ENCODE measurements at regions not wholly inside any gene's neighbourhood (a gene's known extent, or its start where the extent isn't known, plus 50 kb on each side); places are given as distances from the start of the nearest gene placed in this dataset.

DNA sequence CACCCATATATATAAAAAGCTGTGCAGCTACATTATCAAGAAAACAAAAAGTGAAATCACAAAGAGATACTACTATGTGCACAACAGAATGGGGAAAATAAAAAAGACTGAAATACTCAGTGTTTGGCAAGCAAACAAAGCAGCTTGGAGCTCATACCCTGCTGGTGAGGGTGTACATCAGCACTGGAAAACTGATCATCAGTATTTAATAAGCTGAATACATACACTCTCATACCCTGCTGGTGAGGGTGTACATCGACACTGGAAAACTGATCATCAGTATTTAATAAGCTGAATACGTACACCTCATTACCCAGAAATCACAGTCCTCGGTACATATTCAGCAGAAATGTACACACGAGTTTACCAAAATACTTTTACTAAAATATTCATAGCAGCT, 220.8 kb downstream of the SPP2 start (continued):
- TF ChIP-seq, protein P1, sequence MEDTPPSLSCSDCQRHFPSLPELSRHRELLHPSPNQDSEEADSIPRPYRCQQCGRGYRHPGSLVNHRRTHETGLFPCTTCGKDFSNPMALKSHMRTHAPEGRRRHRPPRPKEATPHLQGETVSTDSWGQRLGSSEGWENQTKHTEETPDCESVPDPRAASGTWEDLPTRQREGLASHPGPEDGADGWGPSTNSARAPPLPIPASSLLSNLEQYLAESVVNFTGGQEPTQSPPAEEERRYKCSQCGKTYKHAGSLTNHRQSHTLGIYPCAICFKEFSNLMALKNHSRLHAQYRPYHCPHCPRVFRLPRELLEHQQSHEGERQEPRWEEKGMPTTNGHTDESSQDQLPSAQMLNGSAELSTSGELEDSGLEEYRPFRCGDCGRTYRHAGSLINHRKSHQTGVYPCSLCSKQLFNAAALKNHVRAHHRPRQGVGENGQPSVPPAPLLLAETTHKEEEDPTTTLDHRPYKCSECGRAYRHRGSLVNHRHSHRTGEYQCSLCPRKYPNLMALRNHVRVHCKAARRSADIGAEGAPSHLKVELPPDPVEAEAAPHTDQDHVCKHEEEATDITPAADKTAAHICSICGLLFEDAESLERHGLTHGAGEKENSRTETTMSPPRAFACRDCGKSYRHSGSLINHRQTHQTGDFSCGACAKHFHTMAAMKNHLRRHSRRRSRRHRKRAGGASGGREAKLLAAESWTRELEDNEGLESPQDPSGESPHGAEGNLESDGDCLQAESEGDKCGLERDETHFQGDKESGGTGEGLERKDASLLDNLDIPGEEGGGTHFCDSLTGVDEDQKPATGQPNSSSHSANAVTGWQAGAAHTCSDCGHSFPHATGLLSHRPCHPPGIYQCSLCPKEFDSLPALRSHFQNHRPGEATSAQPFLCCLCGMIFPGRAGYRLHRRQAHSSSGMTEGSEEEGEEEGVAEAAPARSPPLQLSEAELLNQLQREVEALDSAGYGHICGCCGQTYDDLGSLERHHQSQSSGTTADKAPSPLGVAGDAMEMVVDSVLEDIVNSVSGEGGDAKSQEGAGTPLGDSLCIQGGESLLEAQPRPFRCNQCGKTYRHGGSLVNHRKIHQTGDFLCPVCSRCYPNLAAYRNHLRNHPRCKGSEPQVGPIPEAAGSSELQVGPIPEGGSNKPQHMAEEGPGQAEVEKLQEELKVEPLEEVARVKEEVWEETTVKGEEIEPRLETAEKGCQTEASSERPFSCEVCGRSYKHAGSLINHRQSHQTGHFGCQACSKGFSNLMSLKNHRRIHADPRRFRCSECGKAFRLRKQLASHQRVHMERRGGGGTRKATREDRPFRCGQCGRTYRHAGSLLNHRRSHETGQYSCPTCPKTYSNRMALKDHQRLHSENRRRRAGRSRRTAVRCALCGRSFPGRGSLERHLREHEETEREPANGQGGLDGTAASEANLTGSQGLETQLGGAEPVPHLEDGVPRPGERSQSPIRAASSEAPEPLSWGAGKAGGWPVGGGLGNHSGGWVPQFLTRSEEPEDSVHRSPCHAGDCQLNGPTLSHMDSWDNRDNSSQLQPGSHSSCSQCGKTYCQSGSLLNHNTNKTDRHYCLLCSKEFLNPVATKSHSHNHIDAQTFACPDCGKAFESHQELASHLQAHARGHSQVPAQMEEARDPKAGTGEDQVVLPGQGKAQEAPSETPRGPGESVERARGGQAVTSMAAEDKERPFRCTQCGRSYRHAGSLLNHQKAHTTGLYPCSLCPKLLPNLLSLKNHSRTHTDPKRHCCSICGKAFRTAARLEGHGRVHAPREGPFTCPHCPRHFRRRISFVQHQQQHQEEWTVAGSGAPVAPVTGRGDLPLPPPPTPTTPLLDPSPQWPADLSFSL (CRISPR knock-in tag; IDR thresholded peaks at IDR 0.05): no peak
- TF ChIP-seq PAF1 (CRISPR knock-in tag; IDR thresholded peaks at IDR 0.05) (no peak), THAP8 (CRISPR knock-in tag; IDR thresholded peaks at IDR 0.05; ENCODE audit: borderline replicate concordance) (no peak), SOX6 (IDR thresholded peaks at IDR 0.05) (no peak), SOX6 (CRISPR knock-in tag; IDR thresholded peaks at IDR 0.05) (no peak), ZNF124 (CRISPR knock-in tag; IDR thresholded peaks at IDR 0.05) (no peak), ZNF337 (CRISPR knock-in tag; IDR thresholded peaks at IDR 0.05; ENCODE audit: borderline replicate concordance, low read depth) (no peak), NFIC (IDR thresholded peaks at IDR 0.05; ENCODE audit: low read length) (no peak), ZFP91 (CRISPR knock-in tag; IDR thresholded peaks at IDR 0.05; ENCODE audit: borderline replicate concordance) (no peak), ZNF329 (CRISPR knock-in tag; IDR thresholded peaks at IDR 0.05; ENCODE audit: low read depth) (no peak), ZNF263 (CRISPR knock-in tag; IDR thresholded peaks at IDR 0.05) (no peak)
- TF ChIP-seq, protein P2, sequence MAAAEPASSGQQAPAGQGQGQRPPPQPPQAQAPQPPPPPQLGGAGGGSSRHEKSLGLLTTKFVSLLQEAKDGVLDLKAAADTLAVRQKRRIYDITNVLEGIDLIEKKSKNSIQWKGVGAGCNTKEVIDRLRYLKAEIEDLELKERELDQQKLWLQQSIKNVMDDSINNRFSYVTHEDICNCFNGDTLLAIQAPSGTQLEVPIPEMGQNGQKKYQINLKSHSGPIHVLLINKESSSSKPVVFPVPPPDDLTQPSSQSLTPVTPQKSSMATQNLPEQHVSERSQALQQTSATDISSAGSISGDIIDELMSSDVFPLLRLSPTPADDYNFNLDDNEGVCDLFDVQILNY (CRISPR knock-in tag; conservative IDR thresholded peaks at IDR 0.05): no peak
- TF ChIP-seq, protein P3, sequence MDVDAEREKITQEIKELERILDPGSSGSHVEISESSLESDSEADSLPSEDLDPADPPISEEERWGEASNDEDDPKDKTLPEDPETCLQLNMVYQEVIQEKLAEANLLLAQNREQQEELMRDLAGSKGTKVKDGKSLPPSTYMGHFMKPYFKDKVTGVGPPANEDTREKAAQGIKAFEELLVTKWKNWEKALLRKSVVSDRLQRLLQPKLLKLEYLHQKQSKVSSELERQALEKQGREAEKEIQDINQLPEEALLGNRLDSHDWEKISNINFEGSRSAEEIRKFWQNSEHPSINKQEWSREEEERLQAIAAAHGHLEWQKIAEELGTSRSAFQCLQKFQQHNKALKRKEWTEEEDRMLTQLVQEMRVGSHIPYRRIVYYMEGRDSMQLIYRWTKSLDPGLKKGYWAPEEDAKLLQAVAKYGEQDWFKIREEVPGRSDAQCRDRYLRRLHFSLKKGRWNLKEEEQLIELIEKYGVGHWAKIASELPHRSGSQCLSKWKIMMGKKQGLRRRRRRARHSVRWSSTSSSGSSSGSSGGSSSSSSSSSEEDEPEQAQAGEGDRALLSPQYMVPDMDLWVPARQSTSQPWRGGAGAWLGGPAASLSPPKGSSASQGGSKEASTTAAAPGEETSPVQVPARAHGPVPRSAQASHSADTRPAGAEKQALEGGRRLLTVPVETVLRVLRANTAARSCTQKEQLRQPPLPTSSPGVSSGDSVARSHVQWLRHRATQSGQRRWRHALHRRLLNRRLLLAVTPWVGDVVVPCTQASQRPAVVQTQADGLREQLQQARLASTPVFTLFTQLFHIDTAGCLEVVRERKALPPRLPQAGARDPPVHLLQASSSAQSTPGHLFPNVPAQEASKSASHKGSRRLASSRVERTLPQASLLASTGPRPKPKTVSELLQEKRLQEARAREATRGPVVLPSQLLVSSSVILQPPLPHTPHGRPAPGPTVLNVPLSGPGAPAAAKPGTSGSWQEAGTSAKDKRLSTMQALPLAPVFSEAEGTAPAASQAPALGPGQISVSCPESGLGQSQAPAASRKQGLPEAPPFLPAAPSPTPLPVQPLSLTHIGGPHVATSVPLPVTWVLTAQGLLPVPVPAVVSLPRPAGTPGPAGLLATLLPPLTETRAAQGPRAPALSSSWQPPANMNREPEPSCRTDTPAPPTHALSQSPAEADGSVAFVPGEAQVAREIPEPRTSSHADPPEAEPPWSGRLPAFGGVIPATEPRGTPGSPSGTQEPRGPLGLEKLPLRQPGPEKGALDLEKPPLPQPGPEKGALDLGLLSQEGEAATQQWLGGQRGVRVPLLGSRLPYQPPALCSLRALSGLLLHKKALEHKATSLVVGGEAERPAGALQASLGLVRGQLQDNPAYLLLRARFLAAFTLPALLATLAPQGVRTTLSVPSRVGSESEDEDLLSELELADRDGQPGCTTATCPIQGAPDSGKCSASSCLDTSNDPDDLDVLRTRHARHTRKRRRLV (CRISPR knock-in tag; IDR thresholded peaks at IDR 0.05): no peak

Data from HepG2 (cell line).